ENCODE measurements at regions not wholly inside any gene's neighbourhood (a gene's known extent, or its start where the extent isn't known, plus 50 kb on each side); places are given as distances from the start of the nearest gene placed in this dataset.

- H3K9ac ChIP-seq (replicated peaks in 1 of 4; ENCODE audit: extremely low read depth in 1 of 4, low read depth in 3 of 4, low read length in 3 of 4), result no peak overlapping the region
- H3K27ac ChIP-seq (ENCODE audit: low read depth, low read length), result no peak overlapping the region
- no peak overlapping the region for H3K18ac ChIP-seq (ENCODE audit: extremely low read depth, low read length)
- WGBS, 2 experiments (ENCODE audit: extremely low coverage in 1 of 2, insufficient coverage in 1 of 2, insufficient read length in 1 of 2, insufficient replicate concordance in 2 of 2, low coverage in 1 of 2, low lambda C conversion rate in 2 of 2, missing lambda C conversion rate in 1 of 2), result 86% methylated on average over 4 of the region's 4 CpGs; no CpG with 5 or more reads in 1 of the 2 experiments
- H4K5ac ChIP-seq (ENCODE audit: insufficient read length, low read depth, low read length), result no peak overlapping the region
- no peaks in the 10 kb centered on the region; a peak in 1 of 4 replicates for H3K79me2 ChIP-seq (ENCODE audit: control insufficient read depth in 1 of 2, insufficient read depth in 2 of 2, low read length in 2 of 2)
- no peaks in the 10 kb centered on the region for H3K9me3 ChIP-seq (ENCODE audit: insufficient read depth in 2 of 2, low read depth in 1 of 2, low read length in 1 of 2)
- CTCF ChIA-PET (ENCODE audit: partially characterized antibody), result no interaction called here
- no peak overlapping the region for H2BK15ac ChIP-seq (ENCODE audit: low read length)
- H2AK5ac ChIP-seq (ENCODE audit: low read depth, low read length), result no peak overlapping the region
- no peaks in the 10 kb centered on the region for H3K79me1 ChIP-seq (ENCODE audit: low read depth, low read length)
- peaks cover 0 to 2% (median 0%) of the 10 kb centered on the region in 4 experiments; a peak in 2 of 7 replicates for H3K4me1 ChIP-seq (replicated peaks in 1 of 4; ENCODE audit: control insufficient read depth in 3 of 4, insufficient read depth in 4 of 4, low read length in 3 of 4)
- no peak overlapping the region for H2AFZ ChIP-seq (ENCODE audit: low read length)
- no peak overlapping the region for H3K56ac ChIP-seq (replicated peaks; ENCODE audit: insufficient read length, low read depth, low read length)
- no peak overlapping the region for H2BK120ac ChIP-seq (replicated peaks; ENCODE audit: low read depth, low read length)
- H3K4ac ChIP-seq (replicated peaks; ENCODE audit: insufficient read length, low read depth, low read length), result no peak overlapping the region
- DNase-seq (ENCODE audit: low read depth in 1 of 2, low spot score in 2 of 2), result no peak
- no peak overlapping the region for H2BK20ac ChIP-seq (ENCODE audit: low read length)
- H2BK12ac ChIP-seq (ENCODE audit: low read depth, low read length), result no peak overlapping the region
- no peaks in the 10 kb centered on the region for H3K27me3 ChIP-seq (replicated peaks in 1 of 4; ENCODE audit: control insufficient read depth in 3 of 4, extremely low read depth in 1 of 4, insufficient read depth in 3 of 4, low read length in 3 of 4)
- H4K91ac ChIP-seq (replicated peaks; ENCODE audit: insufficient read length, low read length), result no peak overlapping the region
- no peaks in the 10 kb centered on the region for H3K23me2 ChIP-seq (ENCODE audit: low read depth, low read length)
- no peak overlapping the region for H2BK5ac ChIP-seq (ENCODE audit: low read depth, low read length)
- no peak for FAIRE-seq
- H4K8ac ChIP-seq (ENCODE audit: extremely low read depth, insufficient read depth, low read length), result no peak overlapping the region
- POLR2A ChIA-PET (ENCODE audit: partially characterized antibody), result interaction anchor here (1.0 kb wide), 1 partner anchor 10 kb away, joined by 3 read pairs; no protein-coding TSS in a partner anchor
- H3K36me3 ChIP-seq (ENCODE audit: control insufficient read depth in 2 of 4, insufficient read depth in 4 of 4, low read length in 3 of 4), result no peaks in the 10 kb centered on the region
- no peak overlapping the region for H3K4me2 ChIP-seq (ENCODE audit: insufficient read depth in 1 of 2, low read depth in 2 of 2, low read length in 2 of 2)
- no peak overlapping the region for H3K14ac ChIP-seq (ENCODE audit: insufficient read length)
- H3K23ac ChIP-seq (ENCODE audit: insufficient read length), result no peak overlapping the region
- no peak overlapping the region for H3K4me3 ChIP-seq (ENCODE audit: extremely low read depth in 1 of 4, insufficient read depth in 2 of 4, low read depth in 3 of 4, low read length in 4 of 4)
- no peaks in the 10 kb centered on the region for H4K20me1 ChIP-seq (replicated peaks in 1 of 2; ENCODE audit: control insufficient read depth in 1 of 2, insufficient read depth in 2 of 2, low read length in 2 of 2)
- TF ChIP-seq, protein P1, sequence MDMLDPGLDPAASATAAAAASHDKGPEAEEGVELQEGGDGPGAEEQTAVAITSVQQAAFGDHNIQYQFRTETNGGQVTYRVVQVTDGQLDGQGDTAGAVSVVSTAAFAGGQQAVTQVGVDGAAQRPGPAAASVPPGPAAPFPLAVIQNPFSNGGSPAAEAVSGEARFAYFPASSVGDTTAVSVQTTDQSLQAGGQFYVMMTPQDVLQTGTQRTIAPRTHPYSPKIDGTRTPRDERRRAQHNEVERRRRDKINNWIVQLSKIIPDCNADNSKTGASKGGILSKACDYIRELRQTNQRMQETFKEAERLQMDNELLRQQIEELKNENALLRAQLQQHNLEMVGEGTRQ (IDR thresholded peaks at IDR 0.05; ENCODE audit: low read length), result no peak
- TF ChIP-seq CREB1 (IDR thresholded peaks at IDR 0.05), result no peak
- TF ChIP-seq SP4 (IDR thresholded peaks at IDR 0.05; ENCODE audit: low read length), result no peak
- TF ChIP-seq NANOG (IDR thresholded peaks at IDR 0.05; ENCODE audit: insufficient read depth, low read depth, low read length, poor library complexity, severe bottlenecking), result no peak
- TF ChIP-seq SAP30 (IDR thresholded peaks at IDR 0.05; ENCODE audit: insufficient read depth, insufficient replicate concordance, low read length), result no peak
- TF ChIP-seq, protein P2, sequence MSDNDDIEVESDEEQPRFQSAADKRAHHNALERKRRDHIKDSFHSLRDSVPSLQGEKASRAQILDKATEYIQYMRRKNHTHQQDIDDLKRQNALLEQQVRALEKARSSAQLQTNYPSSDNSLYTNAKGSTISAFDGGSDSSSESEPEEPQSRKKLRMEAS (IDR thresholded peaks at IDR 0.05), result no peak
- TF ChIP-seq KDM1A (IDR thresholded peaks at IDR 0.05; ENCODE audit: borderline replicate concordance, low read length), result no peak
- TF ChIP-seq RAD21 (IDR thresholded peaks at IDR 0.05 in 1 of 2, conservative IDR thresholded peaks at IDR 0.05 in 1 of 2; ENCODE audit: low read depth in 2 of 2, low read length in 2 of 2), result no peak
- TF ChIP-seq CBX8 (IDR thresholded peaks at IDR 0.05; ENCODE audit: borderline replicate concordance, low read depth, low read length), result no peak
- no peak for TF ChIP-seq KDM5A (IDR thresholded peaks at IDR 0.05; ENCODE audit: low read length)
- TF ChIP-seq BACH1 (IDR thresholded peaks at IDR 0.05; ENCODE audit: low read length), result no peak
- TF ChIP-seq CHD2 (IDR thresholded peaks at IDR 0.05; ENCODE audit: low read length), result no peak
- TF ChIP-seq SIRT6 (IDR thresholded peaks at IDR 0.05; ENCODE audit: low read length), result no peak
- no peak for TF ChIP-seq ZNF274 (IDR thresholded peaks at IDR 0.05; ENCODE audit: borderline replicate concordance, extremely low read depth, low read length)
Observed at GRCh38 chr6:144624716-144625115, 339.6 kb downstream of the UTRN start.

Data from H1 (cell line).